Testis (tissue), 2 donors: ENCODE measurements at regions not wholly inside any gene's neighbourhood (a gene's known extent, or its start where the extent isn't known, plus 50 kb on each side); places are given as distances from the start of the nearest gene placed in this dataset.

ENCODE experiments used
- DNase-seq: peaks from one replicate; pipeline ENCODE4 v3.0.0-alpha.2; 2019
- H3K27ac ChIP-seq, 2 donors: fragments of 200-600 bp; sonication (generic); one replicate each; pipeline ENCODE4 v1.5.1; 2019
- H3K27me3 ChIP-seq: fragments of 200-600 bp; sonication (generic); one replicate; pipeline ENCODE4 v1.5.1; 2019
- H3K36me3 ChIP-seq: fragments of 200-600 bp; sonication (generic); one replicate; pipeline ENCODE4 v1.5.1; 2017; ENCODE audit warnings: low read depth; ENCODE audit errors: missing control alignments
- H3K4me1 ChIP-seq: fragments of 200-600 bp; sonication (generic); one replicate; pipeline ENCODE4 v1.5.1; 2019
- H3K4me3 ChIP-seq, 2 donors: fragments of 200-600 bp; sonication (generic); one replicate each; pipeline ENCODE4 v1.5.1; 2017 to 2019
- H3K9me3 ChIP-seq: fragments of 200-600 bp; sonication (generic); one replicate; pipeline ENCODE4 v1.5.1; 2017
- POLR2A ChIP-seq: fragments of 450-650 bp; IDR thresholded peaks from one replicate; pipeline ENCODE4 v1.6.1; 2017; ENCODE audit warnings: antibody characterized with exemption, mild to moderate bottlenecking, moderate library complexity
- WGBS, 2 donors: methylation state at CpG; one replicate each; pipeline ENCODE4 v1.1.5; 2018; 5-methylcytosine and 5-hydroxymethylcytosine counted together
- intact Hi-C: fragments of 100-400 bp; cut with DNase I; formaldehyde crosslinking; loops from one replicate; pipeline ENCODE4 v1.15.1; 2023; ENCODE audit warnings: low total_unique reads
- TF ChIP-seq, protein P1 (sequence below), 3 experiments: fragments of 450-650 bp in 2 of 3; fragments of 200-600 bp in 1 of 3; sonication (generic) in 1 of 3; IDR thresholded peaks; one replicate each; pipeline ENCODE4 v1.5.1; 2016 to 2019; ENCODE audit warnings: antibody characterized with exemption in 3 of 3, mild to moderate bottlenecking in 2 of 3, moderate library complexity in 1 of 3

DNA sequence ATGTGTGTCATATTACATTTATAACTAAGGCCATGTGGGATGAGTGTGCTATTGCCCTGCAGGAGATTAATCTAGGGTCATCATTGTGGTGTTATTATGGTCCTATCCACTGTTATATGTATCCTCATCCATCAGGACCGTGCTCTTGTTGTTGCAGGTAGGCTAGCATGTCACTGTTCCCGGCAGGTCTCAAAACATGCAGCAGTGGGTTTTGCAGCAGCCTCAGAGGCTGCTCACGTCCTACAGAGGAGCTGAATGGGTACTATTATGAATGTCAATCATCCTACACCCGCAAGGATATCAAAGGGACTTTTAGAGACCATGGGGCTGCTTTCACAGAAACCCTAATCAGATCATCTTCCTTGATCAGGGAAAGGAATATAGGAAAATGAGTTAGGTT lies 318.2 kb downstream of the SAMD5 start:
- 82 to 83% methylated on average over 4 of the region's 4 CpGs for WGBS, 2 donors
- H3K27me3 ChIP-seq = no peaks in the 10 kb centered on the region
- no peak overlapping the region for H3K27ac ChIP-seq
- intact Hi-C loops = no loop called here
- H3K9me3 ChIP-seq = no peaks in the 10 kb centered on the region
- H3K4me1 ChIP-seq = no peaks in the 10 kb centered on the region
- H3K4me3 ChIP-seq = no peak overlapping the region
- no peaks in the 10 kb centered on the region for H3K36me3 ChIP-seq
- no peak for DNase-seq
- TF ChIP-seq, protein P1, sequence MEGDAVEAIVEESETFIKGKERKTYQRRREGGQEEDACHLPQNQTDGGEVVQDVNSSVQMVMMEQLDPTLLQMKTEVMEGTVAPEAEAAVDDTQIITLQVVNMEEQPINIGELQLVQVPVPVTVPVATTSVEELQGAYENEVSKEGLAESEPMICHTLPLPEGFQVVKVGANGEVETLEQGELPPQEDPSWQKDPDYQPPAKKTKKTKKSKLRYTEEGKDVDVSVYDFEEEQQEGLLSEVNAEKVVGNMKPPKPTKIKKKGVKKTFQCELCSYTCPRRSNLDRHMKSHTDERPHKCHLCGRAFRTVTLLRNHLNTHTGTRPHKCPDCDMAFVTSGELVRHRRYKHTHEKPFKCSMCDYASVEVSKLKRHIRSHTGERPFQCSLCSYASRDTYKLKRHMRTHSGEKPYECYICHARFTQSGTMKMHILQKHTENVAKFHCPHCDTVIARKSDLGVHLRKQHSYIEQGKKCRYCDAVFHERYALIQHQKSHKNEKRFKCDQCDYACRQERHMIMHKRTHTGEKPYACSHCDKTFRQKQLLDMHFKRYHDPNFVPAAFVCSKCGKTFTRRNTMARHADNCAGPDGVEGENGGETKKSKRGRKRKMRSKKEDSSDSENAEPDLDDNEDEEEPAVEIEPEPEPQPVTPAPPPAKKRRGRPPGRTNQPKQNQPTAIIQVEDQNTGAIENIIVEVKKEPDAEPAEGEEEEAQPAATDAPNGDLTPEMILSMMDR (IDR thresholded peaks at IDR 0.05) = no peak

DNA sequence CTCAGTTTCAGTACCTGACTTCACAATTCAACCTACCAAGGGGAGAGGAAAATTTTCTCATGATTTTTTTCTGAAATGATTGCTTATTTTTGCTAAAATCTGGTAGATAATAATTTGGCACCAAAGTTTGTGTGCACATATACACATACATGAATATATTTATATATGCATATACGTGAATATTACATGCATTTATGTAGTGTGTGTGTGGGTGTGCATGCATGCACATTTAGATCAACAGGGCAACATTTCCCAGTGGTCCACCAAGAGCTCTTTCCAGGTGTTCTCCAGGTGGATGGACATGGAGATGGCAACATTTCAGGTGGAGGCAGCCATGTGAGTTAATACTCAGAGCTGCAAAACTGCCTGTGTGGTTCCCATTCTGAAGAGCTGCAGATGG lies 320.9 kb downstream of the SAMD5 start:
- intact Hi-C loops = no loop called here
- Histone ChIP-seq H3K36me3 (no peaks in the 10 kb centered on the region), H3K9me3 (no peaks in the 10 kb centered on the region), H3K27me3 (no peaks in the 10 kb centered on the region), H3K27ac (no peak overlapping the region), H3K4me3 (no peak overlapping the region), H3K4me1 (no peaks in the 10 kb centered on the region)
- DNase-seq = no peak
- 96 to 97% methylated on average over 1 of the region's 1 CpG for WGBS, 2 donors
- no peak for TF ChIP-seq POLR2A
- TF ChIP-seq, protein P1 (IDR thresholded peaks at IDR 0.05) = no peak

DNA sequence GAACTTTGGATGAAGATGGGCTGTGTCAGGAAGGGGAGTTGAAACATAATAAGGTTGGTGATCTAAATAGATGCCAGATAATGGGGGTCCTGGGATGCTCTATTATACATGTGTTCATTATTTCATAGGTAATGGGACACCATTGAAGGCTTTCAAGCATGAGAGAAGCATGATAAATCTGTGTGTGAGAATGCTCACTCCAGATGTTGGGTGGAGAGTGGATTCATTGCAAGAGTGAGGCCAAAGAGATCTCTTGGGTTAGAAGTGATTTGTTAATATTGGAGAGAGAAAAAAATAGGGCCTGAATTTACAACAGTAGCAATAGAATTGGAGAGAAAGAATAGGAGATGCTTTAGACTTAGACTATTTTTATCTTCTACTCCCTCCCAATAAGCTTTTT lies 321.3 kb downstream of the SAMD5 start:
- Histone ChIP-seq H3K36me3 (no peaks in the 10 kb centered on the region), H3K4me1 (no peaks in the 10 kb centered on the region), H3K9me3 (no peaks in the 10 kb centered on the region), H3K27me3 (no peaks in the 10 kb centered on the region), H3K4me3 (no peak overlapping the region), H3K27ac (no peak overlapping the region)
- intact Hi-C loops = no loop called here
- TF ChIP-seq POLR2A = no peak
- TF ChIP-seq, protein P1 (IDR thresholded peaks at IDR 0.05) = no peak
- DNase-seq = no peak

DNA sequence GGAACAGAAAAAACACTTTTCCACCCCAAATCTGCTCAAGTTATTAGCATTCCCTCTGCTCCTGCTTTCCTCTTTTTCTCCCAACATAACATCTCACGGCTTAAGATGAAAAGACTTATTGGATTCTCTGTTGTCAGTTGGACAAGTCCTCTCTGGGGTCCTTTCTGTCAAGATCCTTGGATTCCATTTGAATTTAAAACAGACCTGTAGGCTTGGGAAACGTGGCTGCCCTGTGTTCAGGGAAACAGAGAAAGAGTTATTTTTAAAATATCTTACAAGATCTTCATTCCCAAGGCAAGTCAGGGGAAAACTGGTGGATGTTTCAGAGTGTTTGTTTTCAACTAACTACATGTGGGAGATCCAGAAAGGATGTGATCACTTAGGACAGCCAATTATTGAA lies 322.9 kb downstream of the SAMD5 start:
- Histone ChIP-seq H3K27ac (no peak overlapping the region), H3K27me3 (no peaks in the 10 kb centered on the region), H3K9me3 (no peaks in the 10 kb centered on the region), H3K36me3 (no peaks in the 10 kb centered on the region), H3K4me1 (no peaks in the 10 kb centered on the region), H3K4me3 (no peak overlapping the region)
- TF ChIP-seq, protein P1 (IDR thresholded peaks at IDR 0.05) = no peak
- TF ChIP-seq POLR2A = no peak
- WGBS, 2 donors = 63 to 70% methylated on average over 2 of the region's 2 CpGs
- intact Hi-C loops = no loop called here
- DNase-seq = no peak

DNA sequence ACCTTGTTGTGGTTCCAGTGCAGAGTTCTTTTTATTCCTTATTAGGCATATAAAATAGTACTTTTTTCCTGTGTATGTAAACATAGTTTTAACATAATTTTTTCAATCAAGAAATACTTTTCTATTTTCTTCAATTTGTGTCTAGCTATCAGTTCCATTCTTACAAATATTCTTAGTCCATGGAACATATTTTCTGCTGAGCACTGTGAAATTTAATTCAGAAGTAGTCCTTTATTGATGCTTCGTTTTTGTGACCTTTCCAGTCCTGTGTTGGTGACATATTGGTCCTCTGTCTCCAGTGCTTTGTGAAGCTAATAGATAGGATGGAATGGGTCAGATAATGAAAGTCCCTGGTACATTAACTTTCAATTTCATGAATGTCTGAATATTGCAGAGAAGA lies 325.1 kb downstream of the SAMD5 start:
- Histone ChIP-seq H3K36me3 (no peaks in the 10 kb centered on the region), H3K9me3 (no peaks in the 10 kb centered on the region), H3K4me3 (no peak overlapping the region), H3K27ac (no peak overlapping the region), H3K27me3 (no peaks in the 10 kb centered on the region), H3K4me1 (no peaks in the 10 kb centered on the region)
- TF ChIP-seq POLR2A = no peak
- TF ChIP-seq, protein P1 (IDR thresholded peaks at IDR 0.05) = no peak
- intact Hi-C loops = no loop called here
- 79 to 80% methylated on average over 1 of the region's 1 CpG for WGBS, 2 donors
- no peak for DNase-seq
